HS-27A (cell line): ENCODE measurements at regions not wholly inside any gene's neighbourhood (a gene's known extent, or its start where the extent isn't known, plus 50 kb on each side); places are given as distances from the start of the nearest gene placed in this dataset.

Experiments
- DNase-seq: peaks from one replicate; pipeline ENCODE4 v3.0.0-alpha.2; 2012; ENCODE audit warnings: low read depth, missing footprints

- no peak for DNase-seq
These were observed 150.4 kb upstream of the GAREM1 start for GRCh38 chr18:32621034-32621433.

GRCh38 chr18:32618546-32618945 is 147.9 kb upstream of the GAREM1 start:
- no peak for DNase-seq

GRCh38 chr18:32613821-32614220 is 143.1 kb upstream of the GAREM1 start:
- DNase-seq = no peak

GRCh38 chr18:32612651-32613050 is 142.0 kb upstream of the GAREM1 start:
- no peak for DNase-seq

- no peak for DNase-seq
These were observed 139.5 kb upstream of the GAREM1 start for GRCh38 chr18:32610176-32610575.

- DNase-seq = no peak
These were observed 137.1 kb upstream of the GAREM1 start for GRCh38 chr18:32607816-32608215.

- DNase-seq = no peak
These were observed 127.5 kb upstream of the GAREM1 start for GRCh38 chr18:32598144-32598543.

- no peak for DNase-seq
These were observed 125.8 kb upstream of the GAREM1 start for GRCh38 chr18:32596501-32596900.

GRCh38 chr18:32595832-32596231 is 125.2 kb upstream of the GAREM1 start:
- no peak for DNase-seq

GRCh38 chr18:32588191-32588590 is 117.5 kb upstream of the GAREM1 start:
- DNase-seq = no peak

GRCh38 chr18:32583431-32583830 is 112.7 kb upstream of the GAREM1 start:
- DNase-seq = no peak

GRCh38 chr18:32582455-32582854 is 111.8 kb upstream of the GAREM1 start:
- no peak for DNase-seq

GRCh38 chr18:32577561-32577960 is 106.9 kb upstream of the GAREM1 start:
- DNase-seq = no peak

GRCh38 chr18:32576296-32576916 is 105.7 kb upstream of the GAREM1 start:
- no peak for DNase-seq

- DNase-seq = no peak
These were observed 96.3 kb upstream of the GAREM1 start for GRCh38 chr18:32566960-32567359.

- DNase-seq = no peak
These were observed 83.1 kb upstream of the GAREM1 start for GRCh38 chr18:32553640-32554365.

- DNase-seq = no peak
These were observed 82.5 kb upstream of the GAREM1 start for GRCh38 chr18:32553174-32553573.

GRCh38 chr18:32552421-32553030 is 81.8 kb upstream of the GAREM1 start:
- DNase-seq = peak; percentile 0

- DNase-seq = no peak
These were observed 80.3 kb upstream of the GAREM1 start for GRCh38 chr18:32550963-32551362.

- no peak for DNase-seq
These were observed 78.8 kb upstream of the GAREM1 start for GRCh38 chr18:32549248-32550110.

- no peak for DNase-seq
These were observed 78.0 kb upstream of the GAREM1 start for GRCh38 chr18:32548688-32549087.

- no peak for DNase-seq
These were observed 74.9 kb upstream of the GAREM1 start for GRCh38 chr18:32545631-32546030.
